ENCODE measurements at regions not wholly inside any gene's neighbourhood (a gene's known extent, or its start where the extent isn't known, plus 50 kb on each side); places are given as distances from the start of the nearest gene placed in this dataset.

GRCh38 chr12:125263385-125263784 lies 198.2 kb downstream of the AACS start:
- Mint-ChIP-seq H3K27ac (no peak overlapping the region), H3K36me3 (ENCODE audit: low read depth) (no peaks in the 10 kb centered on the region), H3K4me3 (no peak overlapping the region), H3K27me3 (no peaks in the 10 kb centered on the region), H3K4me1 (no peaks in the 10 kb centered on the region), H3K9me3 (peaks cover 2% of the 10 kb centered on the region)
- CTCF ChIA-PET: no interaction called here
- POLR2A ChIA-PET: no interaction called here
- ATAC-seq (ENCODE audit: low read depth): no peak
- TF ChIP-seq CTCF (IDR thresholded peaks at IDR 0.05): no peak
- no peak for DNase-seq
- intact Hi-C loops (cut with micrococcal nuclease): no loop called here

- ChIA-PET CTCF (no interaction called here), POLR2A (no interaction called here)
- DNase-seq: no peak
- no peak for ATAC-seq (ENCODE audit: low read depth)
- H3K4me3 Mint-ChIP-seq: no peak overlapping the region
- H3K27ac Mint-ChIP-seq: no peak overlapping the region
- H3K27me3 Mint-ChIP-seq: no peaks in the 10 kb centered on the region
- no peaks in the 10 kb centered on the region for H3K36me3 Mint-ChIP-seq (ENCODE audit: low read depth)
- peaks cover 2% of the 10 kb centered on the region for H3K9me3 Mint-ChIP-seq
- intact Hi-C loops (cut with micrococcal nuclease): no loop called here
- no peaks in the 10 kb centered on the region for H3K4me1 Mint-ChIP-seq
- no peak for TF ChIP-seq CTCF (IDR thresholded peaks at IDR 0.05)
Measured at GRCh38 chr12:125267114-125267513, 201.9 kb downstream of the AACS start.

GRCh38 chr12:125269276-125269675 lies 204.0 kb downstream of the AACS start:
- Mint-ChIP-seq H3K4me1 (no peaks in the 10 kb centered on the region), H3K9me3 (no peaks in the 10 kb centered on the region), H3K4me3 (no peak overlapping the region), H3K27me3 (no peaks in the 10 kb centered on the region), H3K36me3 (ENCODE audit: low read depth) (no peaks in the 10 kb centered on the region), H3K27ac (no peak overlapping the region)
- ChIA-PET CTCF (no interaction called here), POLR2A (no interaction called here)
- TF ChIP-seq CTCF (IDR thresholded peaks at IDR 0.05): no peak
- DNase-seq (no peak), ATAC-seq (ENCODE audit: low read depth) (no peak)
- intact Hi-C loops (cut with micrococcal nuclease): no loop called here

- no peak for DNase-seq
- Mint-ChIP-seq H3K27ac (no peak overlapping the region), H3K36me3 (ENCODE audit: low read depth) (no peaks in the 10 kb centered on the region), H3K27me3 (peaks cover 3% of the 10 kb centered on the region), H3K4me1 (no peaks in the 10 kb centered on the region), H3K4me3 (no peak overlapping the region), H3K9me3 (no peaks in the 10 kb centered on the region)
- TF ChIP-seq CTCF (IDR thresholded peaks at IDR 0.05): no peak
- intact Hi-C loops (cut with micrococcal nuclease): no loop called here
- ATAC-seq (ENCODE audit: low read depth): no peak
- POLR2A ChIA-PET: no interaction called here
- CTCF ChIA-PET: no interaction called here
Measured at GRCh38 chr12:125271892-125272291, 206.7 kb downstream of the AACS start.

GRCh38 chr12:125272383-125272933 lies 207.2 kb downstream of the AACS start:
- Mint-ChIP-seq H3K36me3 (ENCODE audit: low read depth) (no peaks in the 10 kb centered on the region), H3K4me3 (no peak overlapping the region), H3K27ac (no peak overlapping the region), H3K27me3 (peaks cover 3% of the 10 kb centered on the region), H3K4me1 (no peaks in the 10 kb centered on the region), H3K9me3 (no peaks in the 10 kb centered on the region)
- intact Hi-C loops (cut with micrococcal nuclease): no loop called here
- ATAC-seq (ENCODE audit: low read depth): no peak
- no peak for DNase-seq
- CTCF ChIA-PET: no interaction called here
- TF ChIP-seq CTCF (IDR thresholded peaks at IDR 0.05): no peak
- POLR2A ChIA-PET: no interaction called here

Measured in activated B cell treated with CpG ODN at 0.5 μM for 24 hours (primary cell).